GM18499 (cell line): ENCODE measurements at regions not wholly inside any gene's neighbourhood (a gene's known extent, or its start where the extent isn't known, plus 50 kb on each side); places are given as distances from the start of the nearest gene placed in this dataset.

Source experiments
- ATAC-seq: cut with Tn5 transposase; IDR thresholded peaks from one replicate; pipeline ENCODE4 v1.9.1; 2021; ENCODE audit warnings: moderate number of reproducible peaks; ENCODE audit not compliant: insufficient read depth, unreplicated experiment

GRCh38 chr11:8794126-8794525 is 111.5 kb downstream of the RPL27A start:
- ATAC-seq, result no peak

GRCh38 chr11:8794677-8795103 is 112.1 kb downstream of the RPL27A start:
- no peak for ATAC-seq

GRCh38 chr11:8796941-8797340 is 114.0 kb upstream of the AKIP1 start:
- ATAC-seq, result no peak

GRCh38 chr11:8799273-8799672 is 111.7 kb upstream of the AKIP1 start:
- no peak for ATAC-seq

GRCh38 chr11:8800520-8801110 is 110.4 kb upstream of the AKIP1 start:
- ATAC-seq, result no peak

GRCh38 chr11:8801121-8801520 is 109.9 kb upstream of the AKIP1 start:
- ATAC-seq, result no peak

GRCh38 chr11:8802251-8802650 is 108.7 kb upstream of the AKIP1 start:
- no peak for ATAC-seq

GRCh38 chr11:8803973-8804372 is 107.0 kb upstream of the AKIP1 start:
- no peak for ATAC-seq

GRCh38 chr11:8805296-8805695 is 105.7 kb upstream of the AKIP1 start:
- ATAC-seq, result no peak

- ATAC-seq, result no peak
These were observed 104.0 kb upstream of the AKIP1 start for GRCh38 chr11:8806974-8807373.

GRCh38 chr11:8807544-8808225 is 103.3 kb upstream of the AKIP1 start:
- ATAC-seq, result no peak

GRCh38 chr11:8808226-8808585 is 102.8 kb upstream of the AKIP1 start:
- no peak for ATAC-seq

- no peak for ATAC-seq
These were observed 101.6 kb upstream of the AKIP1 start for GRCh38 chr11:8809241-8809938.

- no peak for ATAC-seq
These were observed 101.0 kb upstream of the AKIP1 start for GRCh38 chr11:8809939-8810539.

- ATAC-seq, result no peak
These were observed 100.3 kb upstream of the AKIP1 start for GRCh38 chr11:8810540-8811301.

- no peak for ATAC-seq
These were observed 99.4 kb upstream of the AKIP1 start for GRCh38 chr11:8811571-8811970.

- ATAC-seq, result no peak
These were observed 98.6 kb upstream of the AKIP1 start for GRCh38 chr11:8812438-8812837.

GRCh38 chr11:8813658-8814057 is 97.3 kb upstream of the AKIP1 start:
- ATAC-seq, result no peak

- ATAC-seq, result no peak
These were observed 96.6 kb upstream of the AKIP1 start for GRCh38 chr11:8814209-8814922.

GRCh38 chr11:8814923-8815240 is 96.1 kb upstream of the AKIP1 start:
- ATAC-seq, result no peak
